ENCODE measurements at regions not wholly inside any gene's neighbourhood (a gene's known extent, or its start where the extent isn't known, plus 50 kb on each side); places are given as distances from the start of the nearest gene placed in this dataset.

GRCh38 chr4:58723954-58724353 is 1613.8 kb upstream of the IGFBP7 start:
- H3K27me3 Mint-ChIP-seq (ENCODE audit: low read depth), result no peaks in the 10 kb centered on the region
- no peak for DNase-seq (ENCODE audit: low read depth, low spot score)
- H3K27ac Mint-ChIP-seq (ENCODE audit: unreplicated experiment), result no peak overlapping the region
- H3K4me1 Mint-ChIP-seq, result no peaks in the 10 kb centered on the region
- no peaks in the 10 kb centered on the region for H3K9me3 Mint-ChIP-seq
- H3K4me3 Mint-ChIP-seq, result no peak overlapping the region
- TF ChIP-seq CTCF (conservative IDR thresholded peaks at IDR 0.05), result no peak
- no peaks in the 10 kb centered on the region for H3K36me3 Mint-ChIP-seq (ENCODE audit: low read depth)

- Mint-ChIP-seq H3K27me3 (ENCODE audit: low read depth) (no peaks in the 10 kb centered on the region), H3K9me3 (peaks cover 4% of the 10 kb centered on the region), H3K36me3 (ENCODE audit: low read depth) (no peaks in the 10 kb centered on the region), H3K4me1 (no peaks in the 10 kb centered on the region), H3K27ac (ENCODE audit: unreplicated experiment) (no peak overlapping the region), H3K4me3 (no peak overlapping the region)
- DNase-seq (ENCODE audit: low read depth, low spot score), result no peak
- TF ChIP-seq CTCF (conservative IDR thresholded peaks at IDR 0.05), result no peak
Observed at GRCh38 chr4:58711039-58711438, 1600.9 kb upstream of the IGFBP7 start.

GRCh38 chr4:58688568-58688967 is 1578.4 kb upstream of the IGFBP7 start:
- no peak for TF ChIP-seq CTCF (conservative IDR thresholded peaks at IDR 0.05)
- no peak overlapping the region for H3K27ac Mint-ChIP-seq (ENCODE audit: unreplicated experiment)
- H3K4me3 Mint-ChIP-seq, result no peak overlapping the region
- no peaks in the 10 kb centered on the region for H3K27me3 Mint-ChIP-seq (ENCODE audit: low read depth)
- no peaks in the 10 kb centered on the region for H3K36me3 Mint-ChIP-seq (ENCODE audit: low read depth)
- no peak for DNase-seq (ENCODE audit: low read depth, low spot score)
- H3K4me1 Mint-ChIP-seq, result no peaks in the 10 kb centered on the region
- no peaks in the 10 kb centered on the region for H3K9me3 Mint-ChIP-seq

- Mint-ChIP-seq H3K4me3 (no peak overlapping the region), H3K27me3 (ENCODE audit: low read depth) (no peaks in the 10 kb centered on the region), H3K4me1 (no peaks in the 10 kb centered on the region), H3K9me3 (peaks cover 2% of the 10 kb centered on the region), H3K27ac (ENCODE audit: unreplicated experiment) (no peak overlapping the region), H3K36me3 (ENCODE audit: low read depth) (peaks cover 4% of the 10 kb centered on the region)
- no peak for DNase-seq (ENCODE audit: low read depth, low spot score)
- TF ChIP-seq CTCF (conservative IDR thresholded peaks at IDR 0.05), result no peak
Observed at GRCh38 chr4:58679886-58680285, 1569.7 kb upstream of the IGFBP7 start.

GRCh38 chr4:58679051-58679450 is 1568.9 kb upstream of the IGFBP7 start:
- no peak for DNase-seq (ENCODE audit: low read depth, low spot score)
- Mint-ChIP-seq H3K4me3 (no peak overlapping the region), H3K27me3 (ENCODE audit: low read depth) (no peaks in the 10 kb centered on the region), H3K27ac (ENCODE audit: unreplicated experiment) (no peak overlapping the region), H3K9me3 (peaks cover 2% of the 10 kb centered on the region), H3K4me1 (no peaks in the 10 kb centered on the region), H3K36me3 (ENCODE audit: low read depth) (peaks cover 4% of the 10 kb centered on the region)
- TF ChIP-seq CTCF (conservative IDR thresholded peaks at IDR 0.05), result no peak

- no peak overlapping the region for H3K27ac Mint-ChIP-seq (ENCODE audit: unreplicated experiment)
- peaks cover 4% of the 10 kb centered on the region for H3K4me1 Mint-ChIP-seq
- no peak for TF ChIP-seq CTCF (conservative IDR thresholded peaks at IDR 0.05)
- no peak for DNase-seq (ENCODE audit: low read depth, low spot score)
- no peaks in the 10 kb centered on the region for H3K27me3 Mint-ChIP-seq (ENCODE audit: low read depth)
- peaks cover 8% of the 10 kb centered on the region for H3K9me3 Mint-ChIP-seq
- peaks cover 6% of the 10 kb centered on the region for H3K36me3 Mint-ChIP-seq (ENCODE audit: low read depth)
- no peak overlapping the region for H3K4me3 Mint-ChIP-seq
Observed at GRCh38 chr4:58669783-58670182, 1559.6 kb upstream of the IGFBP7 start.

All from neural crest cell (in vitro differentiated cells).